ENCODE measurements at regions not wholly inside any gene's neighbourhood (a gene's known extent, or its start where the extent isn't known, plus 50 kb on each side); places are given as distances from the start of the nearest gene placed in this dataset.

GRCh38 chr13:64633948-64634347, 2596.2 kb downstream of the PCDH9 start:
- TF ChIP-seq POLR2AphosphoS5 (IDR thresholded peaks at IDR 0.05; ENCODE audit: insufficient read depth, low read depth, low read length) (no peak), EZH2 (IDR thresholded peaks at IDR 0.05; ENCODE audit: borderline replicate concordance, low read depth, low read length, severe bottlenecking) (no peak), POLR2A (IDR thresholded peaks at IDR 0.05; ENCODE audit: low read depth, low read length) (no peak), JUN (IDR thresholded peaks at IDR 0.05; ENCODE audit: borderline replicate concordance, insufficient read depth, insufficient read length, low read depth) (no peak), MYC (IDR thresholded peaks at IDR 0.05; ENCODE audit: low read depth, low read length) (no peak)
- TF ChIP-seq, protein P1, sequence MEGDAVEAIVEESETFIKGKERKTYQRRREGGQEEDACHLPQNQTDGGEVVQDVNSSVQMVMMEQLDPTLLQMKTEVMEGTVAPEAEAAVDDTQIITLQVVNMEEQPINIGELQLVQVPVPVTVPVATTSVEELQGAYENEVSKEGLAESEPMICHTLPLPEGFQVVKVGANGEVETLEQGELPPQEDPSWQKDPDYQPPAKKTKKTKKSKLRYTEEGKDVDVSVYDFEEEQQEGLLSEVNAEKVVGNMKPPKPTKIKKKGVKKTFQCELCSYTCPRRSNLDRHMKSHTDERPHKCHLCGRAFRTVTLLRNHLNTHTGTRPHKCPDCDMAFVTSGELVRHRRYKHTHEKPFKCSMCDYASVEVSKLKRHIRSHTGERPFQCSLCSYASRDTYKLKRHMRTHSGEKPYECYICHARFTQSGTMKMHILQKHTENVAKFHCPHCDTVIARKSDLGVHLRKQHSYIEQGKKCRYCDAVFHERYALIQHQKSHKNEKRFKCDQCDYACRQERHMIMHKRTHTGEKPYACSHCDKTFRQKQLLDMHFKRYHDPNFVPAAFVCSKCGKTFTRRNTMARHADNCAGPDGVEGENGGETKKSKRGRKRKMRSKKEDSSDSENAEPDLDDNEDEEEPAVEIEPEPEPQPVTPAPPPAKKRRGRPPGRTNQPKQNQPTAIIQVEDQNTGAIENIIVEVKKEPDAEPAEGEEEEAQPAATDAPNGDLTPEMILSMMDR (IDR thresholded peaks at IDR 0.05; ENCODE audit: extremely low read depth in 1 of 2, insufficient read depth in 1 of 2, low read depth in 1 of 2, low read length in 2 of 2) = no peak
- TF ChIP-seq, protein P2, sequence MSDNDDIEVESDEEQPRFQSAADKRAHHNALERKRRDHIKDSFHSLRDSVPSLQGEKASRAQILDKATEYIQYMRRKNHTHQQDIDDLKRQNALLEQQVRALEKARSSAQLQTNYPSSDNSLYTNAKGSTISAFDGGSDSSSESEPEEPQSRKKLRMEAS (IDR thresholded peaks at IDR 0.05; ENCODE audit: insufficient read depth, insufficient read length) = no peak

Measured in endothelial cell of umbilical vein (primary cell).